IMR-90 (cell line): ENCODE measurements at regions not wholly inside any gene's neighbourhood (a gene's known extent, or its start where the extent isn't known, plus 50 kb on each side); places are given as distances from the start of the nearest gene placed in this dataset.
A peak's percentile ranks its signal among the peaks of the same experiment; 100 is the strongest.

Experiments used
- CEBPB ChIP-seq: IDR thresholded peaks from 2 replicates; pipeline ENCODE4 v1.6.1; 2012; ENCODE audit warnings: low read depth, low read length, improper control_type of control experiment
- FOS ChIP-seq: fragments of 150-350 bp; IDR thresholded peaks from 2 replicates; pipeline ENCODE4 v1.6.1; 2016; ENCODE audit warnings: low read depth, low read length
- POLR2A ChIP-seq: IDR thresholded peaks from 2 replicates; pipeline ENCODE4 v1.6.1; 2012; ENCODE audit warnings: mild to moderate bottlenecking, low read depth, low read length
- TF ChIP-seq, protein P1 (sequence below): conservative IDR thresholded peaks from 2 replicates; pipeline ENCODE4 v1.5.1; 2012; ENCODE audit warnings: mild to moderate bottlenecking, low read depth, low read length, improper control_type of control experiment
- TF ChIP-seq, protein P2 (sequence below): fragments of 150-350 bp; IDR thresholded peaks from 2 replicates; pipeline ENCODE4 v1.6.1; 2017; ENCODE audit warnings: mild to moderate bottlenecking, antibody characterized with exemption, low read length, low read depth

DNA sequence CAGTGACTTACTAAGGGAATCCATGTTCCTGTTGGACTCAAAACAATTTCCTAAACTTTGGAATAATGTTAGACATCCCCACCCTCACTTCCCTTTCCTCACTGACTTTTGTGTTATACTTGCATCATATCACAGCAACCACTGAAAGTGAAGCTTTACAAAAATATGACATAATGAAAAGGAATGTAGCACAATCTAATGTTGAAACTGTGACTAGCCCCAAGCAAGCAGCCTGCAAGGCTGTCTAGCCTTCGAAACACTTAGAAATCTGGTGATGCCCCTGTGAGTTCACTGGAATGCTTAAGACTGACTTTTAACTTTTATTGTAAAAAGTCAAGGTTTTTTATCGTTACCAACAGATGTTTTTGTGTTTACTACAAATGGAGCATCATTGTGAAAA is 203.7 kb upstream of the ZNF385D start:
- TF ChIP-seq, protein P1, sequence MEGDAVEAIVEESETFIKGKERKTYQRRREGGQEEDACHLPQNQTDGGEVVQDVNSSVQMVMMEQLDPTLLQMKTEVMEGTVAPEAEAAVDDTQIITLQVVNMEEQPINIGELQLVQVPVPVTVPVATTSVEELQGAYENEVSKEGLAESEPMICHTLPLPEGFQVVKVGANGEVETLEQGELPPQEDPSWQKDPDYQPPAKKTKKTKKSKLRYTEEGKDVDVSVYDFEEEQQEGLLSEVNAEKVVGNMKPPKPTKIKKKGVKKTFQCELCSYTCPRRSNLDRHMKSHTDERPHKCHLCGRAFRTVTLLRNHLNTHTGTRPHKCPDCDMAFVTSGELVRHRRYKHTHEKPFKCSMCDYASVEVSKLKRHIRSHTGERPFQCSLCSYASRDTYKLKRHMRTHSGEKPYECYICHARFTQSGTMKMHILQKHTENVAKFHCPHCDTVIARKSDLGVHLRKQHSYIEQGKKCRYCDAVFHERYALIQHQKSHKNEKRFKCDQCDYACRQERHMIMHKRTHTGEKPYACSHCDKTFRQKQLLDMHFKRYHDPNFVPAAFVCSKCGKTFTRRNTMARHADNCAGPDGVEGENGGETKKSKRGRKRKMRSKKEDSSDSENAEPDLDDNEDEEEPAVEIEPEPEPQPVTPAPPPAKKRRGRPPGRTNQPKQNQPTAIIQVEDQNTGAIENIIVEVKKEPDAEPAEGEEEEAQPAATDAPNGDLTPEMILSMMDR: no peak
- TF ChIP-seq CEBPB: peak; percentile 94
- TF ChIP-seq, protein P2, sequence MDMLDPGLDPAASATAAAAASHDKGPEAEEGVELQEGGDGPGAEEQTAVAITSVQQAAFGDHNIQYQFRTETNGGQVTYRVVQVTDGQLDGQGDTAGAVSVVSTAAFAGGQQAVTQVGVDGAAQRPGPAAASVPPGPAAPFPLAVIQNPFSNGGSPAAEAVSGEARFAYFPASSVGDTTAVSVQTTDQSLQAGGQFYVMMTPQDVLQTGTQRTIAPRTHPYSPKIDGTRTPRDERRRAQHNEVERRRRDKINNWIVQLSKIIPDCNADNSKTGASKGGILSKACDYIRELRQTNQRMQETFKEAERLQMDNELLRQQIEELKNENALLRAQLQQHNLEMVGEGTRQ: no peak
- TF ChIP-seq FOS: no peak
- TF ChIP-seq POLR2A: no peak
